NT2/D1 (cell line): ENCODE measurements at regions not wholly inside any gene's neighbourhood (a gene's known extent, or its start where the extent isn't known, plus 50 kb on each side); places are given as distances from the start of the nearest gene placed in this dataset.

Experiments
- DNase-seq: peaks from one replicate; pipeline ENCODE4 v3.0.0-alpha.2; 2011; ENCODE audit warnings: low read depth, low spot score
- H3K27me3 ChIP-seq: 2 replicates; pipeline ENCODE4 v1.6.0; 2011; ENCODE audit warnings: mild to moderate bottlenecking; ENCODE audit not compliant: insufficient read length, insufficient read depth
- H3K36me3 ChIP-seq: 2 replicates; pipeline ENCODE4 v1.6.1; 2011; ENCODE audit warnings: mild to moderate bottlenecking, low read length, mixed read lengths; ENCODE audit not compliant: insufficient read depth, insufficient read length
- H3K4me1 ChIP-seq: 2 replicates; pipeline ENCODE4 v1.5.1; 2011; ENCODE audit not compliant: insufficient read depth, insufficient read length
- H3K4me3 ChIP-seq: 2 replicates; pipeline ENCODE4 v1.5.1; 2011; ENCODE audit warnings: low read depth; ENCODE audit not compliant: insufficient read length
- H3K9ac ChIP-seq: 2 replicates; pipeline ENCODE4 v1.6.0; 2011; ENCODE audit warnings: low read depth; ENCODE audit not compliant: insufficient read length
- H3K9me3 ChIP-seq: 2 replicates; pipeline ENCODE4 v1.5.1; 2011; ENCODE audit warnings: mild to moderate bottlenecking, low read length; ENCODE audit not compliant: insufficient read depth
- SUZ12 ChIP-seq: IDR thresholded peaks from 2 replicates; pipeline ENCODE4 v1.6.1; 2011; ENCODE audit not compliant: insufficient read length, insufficient read depth; ENCODE audit errors: extremely low read depth
- YY1 ChIP-seq: IDR thresholded peaks from 2 replicates; pipeline ENCODE4 v1.6.1; 2011; ENCODE audit not compliant: insufficient read length, insufficient read depth
- ZNF274 ChIP-seq: IDR thresholded peaks from 2 replicates; pipeline ENCODE4 v1.6.1; 2011; ENCODE audit warnings: mild to moderate bottlenecking, low read depth, low read length

DNA sequence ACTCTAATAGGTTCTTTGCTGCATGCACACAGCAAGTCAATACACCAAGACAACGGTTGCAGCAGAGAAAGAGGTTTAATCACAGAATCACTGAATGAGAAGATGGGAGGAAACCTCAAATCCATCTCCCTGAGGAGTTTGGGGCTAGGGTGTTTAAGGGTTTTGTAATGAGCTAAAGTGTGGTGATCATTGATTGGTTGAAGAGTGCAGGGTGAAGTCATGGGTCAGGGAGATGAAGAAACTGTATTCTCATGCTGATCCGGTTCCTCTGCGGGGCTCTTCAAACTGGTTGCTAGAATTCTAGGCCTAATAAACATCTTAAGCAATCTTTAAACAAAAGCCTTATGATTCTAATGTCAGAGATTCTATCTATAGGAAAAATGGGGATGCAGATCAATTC, 432.5 kb upstream of the FAM47C start:
- Histone ChIP-seq H3K27me3 (no peaks in the 10 kb centered on the region), H3K36me3 (no peaks in the 10 kb centered on the region), H3K9me3 (no peaks in the 10 kb centered on the region), H3K4me3 (no peak overlapping the region), H3K9ac (no peak overlapping the region), H3K4me1 (no peaks in the 10 kb centered on the region)
- TF ChIP-seq ZNF274 (no peak), YY1 (no peak), SUZ12 (no peak)
- DNase-seq = peak; percentile 25

GRCh38 chrX:36577006-36577405, 431.2 kb upstream of the FAM47C start:
- H3K4me1 ChIP-seq = no peaks in the 10 kb centered on the region
- H3K36me3 ChIP-seq = no peaks in the 10 kb centered on the region
- H3K27me3 ChIP-seq = no peaks in the 10 kb centered on the region
- DNase-seq = no peak
- no peak for TF ChIP-seq ZNF274
- no peak for TF ChIP-seq SUZ12
- no peak for TF ChIP-seq YY1
- H3K9me3 ChIP-seq = no peaks in the 10 kb centered on the region
- H3K4me3 ChIP-seq = no peak overlapping the region
- no peak overlapping the region for H3K9ac ChIP-seq

DNA sequence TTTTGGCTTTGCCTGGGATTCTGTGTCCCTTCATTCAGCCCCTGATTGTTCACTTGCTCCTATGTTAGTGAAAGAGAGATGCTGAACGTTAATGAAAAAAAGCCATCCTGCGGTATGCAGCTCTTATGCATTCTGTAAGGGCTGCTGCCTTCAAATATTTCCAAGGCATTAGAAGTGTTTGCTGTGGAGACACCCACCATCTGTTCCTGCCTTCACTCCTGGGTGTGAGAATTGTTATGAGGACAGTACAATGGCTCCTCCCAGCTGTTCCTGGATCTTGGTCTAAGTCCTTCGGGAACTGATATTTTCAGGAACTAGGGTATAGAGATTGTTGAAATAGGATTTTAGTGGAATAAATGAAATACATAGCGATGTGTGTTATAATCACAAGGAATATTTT, 427.1 kb upstream of the FAM47C start:
- no peak overlapping the region for H3K4me3 ChIP-seq
- H3K4me1 ChIP-seq = no peaks in the 10 kb centered on the region
- no peaks in the 10 kb centered on the region for H3K36me3 ChIP-seq
- no peaks in the 10 kb centered on the region for H3K9me3 ChIP-seq
- H3K9ac ChIP-seq = no peak overlapping the region
- no peak for TF ChIP-seq ZNF274
- TF ChIP-seq SUZ12 = no peak
- TF ChIP-seq YY1 = no peak
- no peak for DNase-seq
- no peaks in the 10 kb centered on the region for H3K27me3 ChIP-seq

- no peaks in the 10 kb centered on the region for H3K36me3 ChIP-seq
- no peaks in the 10 kb centered on the region for H3K27me3 ChIP-seq
- no peak overlapping the region for H3K4me3 ChIP-seq
- no peaks in the 10 kb centered on the region for H3K4me1 ChIP-seq
- TF ChIP-seq YY1 (no peak), ZNF274 (no peak), SUZ12 (no peak)
- no peak overlapping the region for H3K9ac ChIP-seq
- DNase-seq = no peak
- no peaks in the 10 kb centered on the region for H3K9me3 ChIP-seq
Observed at GRCh38 chrX:36583674-36584073, 424.5 kb upstream of the FAM47C start.

GRCh38 chrX:36609616-36610585, 398.3 kb upstream of the FAM47C start:
- Histone ChIP-seq H3K36me3 (no peaks in the 10 kb centered on the region), H3K9me3 (no peaks in the 10 kb centered on the region), H3K27me3 (no peaks in the 10 kb centered on the region), H3K4me1 (no peaks in the 10 kb centered on the region), H3K9ac (no peak overlapping the region), H3K4me3 (no peak overlapping the region)
- DNase-seq = no peak
- TF ChIP-seq SUZ12 (no peak), YY1 (no peak), ZNF274 (no peak)

DNA sequence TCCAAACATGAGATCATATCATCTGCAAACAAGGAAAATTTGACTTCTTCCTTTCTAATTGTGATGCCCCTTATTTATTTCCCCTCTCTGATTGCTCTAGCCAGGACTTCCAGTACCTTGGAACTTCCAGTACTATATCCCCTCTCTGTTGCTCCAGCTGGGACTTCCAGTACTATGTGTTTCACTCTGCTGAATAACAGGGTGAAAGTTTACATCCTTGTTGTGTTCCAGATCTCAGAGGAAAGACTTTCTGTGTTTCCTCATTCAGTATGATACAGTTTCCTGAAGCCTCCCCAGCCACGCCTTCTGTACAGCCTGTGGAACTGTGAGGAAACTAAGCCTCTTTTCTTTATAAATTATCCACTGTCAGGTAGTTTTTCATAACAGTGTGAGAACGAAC, 381.3 kb upstream of the FAM47C start:
- no peaks in the 10 kb centered on the region for H3K36me3 ChIP-seq
- H3K27me3 ChIP-seq = no peaks in the 10 kb centered on the region
- H3K9ac ChIP-seq = no peak overlapping the region
- DNase-seq = no peak
- H3K4me1 ChIP-seq = no peaks in the 10 kb centered on the region
- H3K4me3 ChIP-seq = no peak overlapping the region
- H3K9me3 ChIP-seq = no peaks in the 10 kb centered on the region
- TF ChIP-seq SUZ12 (no peak), ZNF274 (no peak), YY1 (no peak)

GRCh38 chrX:36640232-36640631, 367.9 kb upstream of the FAM47C start:
- Histone ChIP-seq H3K9ac (no peak overlapping the region), H3K9me3 (no peaks in the 10 kb centered on the region), H3K27me3 (no peaks in the 10 kb centered on the region), H3K4me1 (no peaks in the 10 kb centered on the region), H3K4me3 (no peak overlapping the region), H3K36me3 (no peaks in the 10 kb centered on the region)
- TF ChIP-seq YY1 = no peak
- no peak for TF ChIP-seq ZNF274
- no peak for TF ChIP-seq SUZ12
- DNase-seq = no peak
